GM12875 (cell line): ENCODE measurements at regions not wholly inside any gene's neighbourhood (a gene's known extent, or its start where the extent isn't known, plus 50 kb on each side); places are given as distances from the start of the nearest gene placed in this dataset.
"Not testable (repeated sequence)": the region's sequence is repeated elsewhere in the genome, so short reads cannot be mapped to it uniquely, and the experiment has no call there.

Experiments
- H3K4me3 ChIP-seq: one replicate; pipeline ENCODE4 v1.5.1; 2011; ENCODE audit warnings: low read depth, low read length, control low read depth
- CTCF ChIP-seq: IDR thresholded peaks from 2 replicates; pipeline ENCODE4 v1.5.1; 2011; ENCODE audit warnings: low read depth, mild to moderate bottlenecking, control low read depth, inconsistent platforms, low read length, moderate library complexity, borderline replicate concordance; ENCODE audit not compliant: insufficient read depth

GRCh38 chr6:170142559-170142958 is 148.3 kb downstream of the DLL1 start:
- no peak overlapping the region for H3K4me3 ChIP-seq
- TF ChIP-seq CTCF, result no peak

GRCh38 chr6:170141061-170141460 is 149.8 kb downstream of the DLL1 start:
- not testable (repeated sequence) for H3K4me3 ChIP-seq

GRCh38 chr6:170140129-170140528 is 150.7 kb downstream of the DLL1 start:
- no peak overlapping the region for H3K4me3 ChIP-seq
- no peak for TF ChIP-seq CTCF

GRCh38 chr6:170139531-170139930 is 151.3 kb downstream of the DLL1 start:
- no peak for TF ChIP-seq CTCF
- no peak overlapping the region for H3K4me3 ChIP-seq

- H3K4me3 ChIP-seq, result not testable (repeated sequence)
Observed at GRCh38 chr6:170139046-170139445, 151.8 kb downstream of the DLL1 start.

- no peak for TF ChIP-seq CTCF
- H3K4me3 ChIP-seq, result no peak overlapping the region
Observed at GRCh38 chr6:170137911-170138910, 152.7 kb downstream of the DLL1 start.

- no peak for TF ChIP-seq CTCF
- H3K4me3 ChIP-seq, result no peak overlapping the region
Observed at GRCh38 chr6:170137176-170137891, 153.5 kb downstream of the DLL1 start.
